HS-27A (cell line): ENCODE measurements at regions not wholly inside any gene's neighbourhood (a gene's known extent, or its start where the extent isn't known, plus 50 kb on each side); places are given as distances from the start of the nearest gene placed in this dataset.

ENCODE experiments used
- DNase-seq: peaks from one replicate; pipeline ENCODE4 v3.0.0-alpha.2; 2012; ENCODE audit warnings: low read depth, missing footprints

GRCh38 chr4:23166919-23167318 lies 474.2 kb downstream of the GBA3 start:
- no peak for DNase-seq

- no peak for DNase-seq
Measured at GRCh38 chr4:23166407-23166806, 473.7 kb downstream of the GBA3 start.

GRCh38 chr4:23165669-23166068 lies 472.9 kb downstream of the GBA3 start:
- DNase-seq = no peak

GRCh38 chr4:23163647-23164436 lies 471.1 kb downstream of the GBA3 start:
- no peak for DNase-seq

- no peak for DNase-seq
Measured at GRCh38 chr4:23162275-23162674, 469.5 kb downstream of the GBA3 start.

- DNase-seq = no peak
Measured at GRCh38 chr4:23161787-23162186, 469.1 kb downstream of the GBA3 start.

GRCh38 chr4:23153076-23153475 lies 460.3 kb downstream of the GBA3 start:
- no peak for DNase-seq

- DNase-seq = no peak
Measured at GRCh38 chr4:23149815-23150214, 457.1 kb downstream of the GBA3 start.

GRCh38 chr4:23144707-23145106 lies 452.0 kb downstream of the GBA3 start:
- no peak for DNase-seq

- DNase-seq = peak; percentile 24
Measured at GRCh38 chr4:23135792-23136645, 443.3 kb downstream of the GBA3 start.

- no peak for DNase-seq
Measured at GRCh38 chr4:23134331-23134730, 441.6 kb downstream of the GBA3 start.

- no peak for DNase-seq
Measured at GRCh38 chr4:23130845-23131244, 438.1 kb downstream of the GBA3 start.

- no peak for DNase-seq
Measured at GRCh38 chr4:23125118-23125517, 432.4 kb downstream of the GBA3 start.

GRCh38 chr4:23122666-23123400 lies 430.1 kb downstream of the GBA3 start:
- no peak for DNase-seq

GRCh38 chr4:23120374-23120773 lies 427.6 kb downstream of the GBA3 start:
- no peak for DNase-seq

GRCh38 chr4:23117826-23118225 lies 425.1 kb downstream of the GBA3 start:
- no peak for DNase-seq

GRCh38 chr4:23114538-23114937 lies 421.8 kb downstream of the GBA3 start:
- no peak for DNase-seq

GRCh38 chr4:23113104-23113503 lies 420.4 kb downstream of the GBA3 start:
- no peak for DNase-seq

GRCh38 chr4:23106516-23106915 lies 413.8 kb downstream of the GBA3 start:
- DNase-seq = no peak

- no peak for DNase-seq
Measured at GRCh38 chr4:23105759-23106370, 413.1 kb downstream of the GBA3 start.

- DNase-seq = peak; percentile 33
Measured at GRCh38 chr4:23097251-23097650, 404.5 kb downstream of the GBA3 start.

GRCh38 chr4:23091711-23092110 lies 399.0 kb downstream of the GBA3 start:
- no peak for DNase-seq
